Mesenchymal stem cell (in vitro differentiated cells and primary cell): ENCODE measurements at regions not wholly inside any gene's neighbourhood (a gene's known extent, or its start where the extent isn't known, plus 50 kb on each side); places are given as distances from the start of the nearest gene placed in this dataset.
"Not testable (repeated sequence)": the region's sequence is repeated elsewhere in the genome, so short reads cannot be mapped to it uniquely, and the experiment has no call there.

Experiments
- DNase-seq: peaks from one replicate; pipeline ENCODE4 v3.0.0-alpha.2; 2013
- H2AFZ ChIP-seq: one replicate; pipeline ENCODE4 v1.6.1; 2013; ENCODE audit warnings: low read depth, mild to moderate bottlenecking, control low read depth, inconsistent platforms, low read length, moderate library complexity
- H2AK5ac ChIP-seq: 2 replicates; pipeline ENCODE4 v1.6.1; 2013; ENCODE audit warnings: low read length, moderate library complexity, mild to moderate bottlenecking, inconsistent platforms; ENCODE audit not compliant: severe bottlenecking
- H2BK120ac ChIP-seq: one replicate; pipeline ENCODE4 v1.6.1; 2013; ENCODE audit warnings: low read depth, mild to moderate bottlenecking, inconsistent platforms, low read length, moderate library complexity
- H2BK12ac ChIP-seq, 2 experiments: one replicate each; pipeline ENCODE4 v1.6.1; 2013; ENCODE audit warnings: inconsistent platforms in 2 of 2, low read length in 2 of 2, mild to moderate bottlenecking in 2 of 2, moderate library complexity in 2 of 2, control low read depth in 1 of 2
- H2BK15ac ChIP-seq: one replicate; pipeline ENCODE4 v1.6.1; 2013; ENCODE audit warnings: mild to moderate bottlenecking, low read depth, inconsistent platforms; ENCODE audit not compliant: poor library complexity, severe bottlenecking
- H2BK5ac ChIP-seq: 2 replicates; pipeline ENCODE4 v1.6.1; 2013; ENCODE audit warnings: low read depth, mild to moderate bottlenecking, low read length, control low read depth, inconsistent platforms; ENCODE audit not compliant: poor library complexity, severe bottlenecking
- H3K14ac ChIP-seq, 2 experiments: one replicate each; pipeline ENCODE4 v1.6.1; 2013; ENCODE audit warnings: inconsistent platforms in 2 of 2, low read length in 2 of 2, control low read depth in 1 of 2, mild to moderate bottlenecking in 1 of 2, moderate library complexity in 1 of 2
- H3K18ac ChIP-seq, 2 experiments: one replicate each; pipeline ENCODE4 v1.6.1; 2013; ENCODE audit warnings: inconsistent platforms in 2 of 2, low read length in 2 of 2, control low read depth in 1 of 2, low read depth in 1 of 2, mild to moderate bottlenecking in 1 of 2
- H3K23ac ChIP-seq, 2 experiments: one replicate each; pipeline ENCODE4 v1.6.1; 2013; ENCODE audit warnings: inconsistent platforms in 2 of 2, low read length in 2 of 2, mild to moderate bottlenecking in 2 of 2, moderate library complexity in 2 of 2, control low read depth in 1 of 2
- H3K27ac ChIP-seq: 2 replicates; pipeline ENCODE4 v1.5.1; 2013; ENCODE audit warnings: mild to moderate bottlenecking, moderate library complexity, low read length, control low read depth, inconsistent platforms; ENCODE audit not compliant: poor library complexity, severe bottlenecking
- H3K27me3 ChIP-seq, 2 experiments: 2 replicates each; pipeline versions ENCODE4 v1.6.1 to v1.7.0; 2013; ENCODE audit warnings: low read length in 2 of 2, mild to moderate bottlenecking in 2 of 2, moderate library complexity in 2 of 2, control low read depth in 1 of 2, inconsistent platforms in 1 of 2; ENCODE audit not compliant: control insufficient read depth in 1 of 2, insufficient read depth in 1 of 2
- H3K36me3 ChIP-seq, 2 experiments: 2 replicates each; pipeline versions ENCODE4 v1.6.1 to v1.7.0; 2013; ENCODE audit warnings: low read length in 2 of 2, control low read depth in 1 of 2, inconsistent platforms in 1 of 2, low read depth in 1 of 2, mild to moderate bottlenecking in 1 of 2; ENCODE audit not compliant: insufficient read depth in 2 of 2, control insufficient read depth in 1 of 2
- H3K4ac ChIP-seq, 2 experiments: one replicate each; pipeline ENCODE4 v1.6.1; 2013; ENCODE audit warnings: inconsistent platforms in 2 of 2, low read length in 2 of 2, mild to moderate bottlenecking in 2 of 2, moderate library complexity in 2 of 2, control low read depth in 1 of 2, low read depth in 1 of 2
- H3K4me1 ChIP-seq: 2 replicates; pipeline ENCODE4 v1.6.1; 2013; ENCODE audit warnings: low read depth, low read length, control low read depth; ENCODE audit not compliant: control insufficient read depth, insufficient read depth
- H3K4me2 ChIP-seq: 2 replicates; pipeline ENCODE4 v1.6.1; 2013; ENCODE audit warnings: low read length, mild to moderate bottlenecking, inconsistent platforms; ENCODE audit not compliant: poor library complexity, severe bottlenecking
- H3K4me3 ChIP-seq, 2 experiments: 2 replicates each; pipeline versions ENCODE4 v1.5.1 to v1.7.0; 2013; ENCODE audit warnings: low read length in 2 of 2, mild to moderate bottlenecking in 2 of 2, control low read depth in 1 of 2, low read depth in 1 of 2; ENCODE audit not compliant: insufficient read depth in 1 of 2
- H3K79me1 ChIP-seq: replicated peaks from 2 replicates; pipeline ENCODE4 v1.6.1; 2013; ENCODE audit warnings: mild to moderate bottlenecking, control low read depth, low read length, inconsistent platforms; ENCODE audit not compliant: poor library complexity, severe bottlenecking
- H3K9ac ChIP-seq: 2 replicates; pipeline ENCODE4 v1.7.0; 2013; ENCODE audit warnings: mild to moderate bottlenecking, low read length, moderate library complexity
- H3K9me3 ChIP-seq: 2 replicates; pipeline ENCODE4 v1.7.0; 2013; ENCODE audit warnings: mild to moderate bottlenecking, low read length; ENCODE audit not compliant: control insufficient read depth
- H4K8ac ChIP-seq: one replicate; pipeline ENCODE4 v1.6.1; 2013; ENCODE audit warnings: inconsistent platforms, mild to moderate bottlenecking, low read length, moderate library complexity
- H4K91ac ChIP-seq: one replicate; pipeline ENCODE4 v1.6.1; 2013; ENCODE audit warnings: mild to moderate bottlenecking, low read length, inconsistent platforms
- WGBS: methylation state at CpG from one replicate; pipeline ENCODE4 v1.1.7; 2013; ENCODE audit warnings: mixed read lengths; 5-methylcytosine and 5-hydroxymethylcytosine counted together

- Histone ChIP-seq H3K27me3 (no peaks in the 10 kb centered on the region), H2BK120ac (no peak overlapping the region), H2AFZ (no peak overlapping the region), H3K4me2 (no peak overlapping the region), H3K27ac (no peak overlapping the region), H2BK5ac (no peak overlapping the region), H3K9me3 (no peaks in the 10 kb centered on the region), H3K23ac (no peak overlapping the region), H2AK5ac (no peak overlapping the region), H2BK12ac (no peak overlapping the region), H3K9ac (no peak overlapping the region), H3K4ac (no peak overlapping the region), H2BK15ac (no peak overlapping the region), H3K79me1 (no peaks in the 10 kb centered on the region), H3K4me1 (no peaks in the 10 kb centered on the region), H4K91ac (no peak overlapping the region), H3K14ac (no peak overlapping the region), H3K18ac (no peak overlapping the region), H3K4me3 (no peak overlapping the region), H4K8ac (no peak overlapping the region), H3K36me3 (no peaks in the 10 kb centered on the region)
- no peak for DNase-seq
- WGBS = no CpG with 5 or more reads among the region's 3 CpGs
Measured at GRCh38 chr6:80961166-80961565, 791.3 kb downstream of the TENT5A start.

DNA sequence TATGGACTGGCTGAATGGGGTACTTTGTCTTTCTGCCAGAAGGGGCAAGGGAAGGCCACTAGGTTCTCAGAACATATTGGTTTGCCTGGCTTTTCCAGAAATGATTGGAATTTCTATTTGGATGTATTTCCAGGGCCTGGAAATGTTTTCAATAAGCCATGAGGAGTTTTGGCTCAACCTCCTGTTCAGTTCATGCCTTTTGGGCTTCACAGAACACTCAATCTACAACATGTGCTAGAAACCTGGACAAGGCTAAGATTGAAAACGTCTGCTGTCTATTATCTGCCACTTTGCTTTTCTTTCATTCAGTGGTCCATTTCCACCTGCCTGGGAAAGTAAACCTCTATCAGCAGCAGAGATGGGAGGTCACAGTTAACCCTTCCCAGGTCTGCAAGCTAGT is 793.4 kb downstream of the TENT5A start:
- H2BK120ac ChIP-seq = no peak overlapping the region
- no peak overlapping the region for H2AK5ac ChIP-seq
- H3K14ac ChIP-seq = no peak overlapping the region
- H3K18ac ChIP-seq = peak overlapping the region; percentile 37 to 56
- H3K4me1 ChIP-seq = no peaks in the 10 kb centered on the region
- no peak overlapping the region for H3K4ac ChIP-seq
- DNase-seq = no peak
- H3K23ac ChIP-seq = no peak overlapping the region
- H2AFZ ChIP-seq = no peak overlapping the region
- H2BK15ac ChIP-seq = no peak overlapping the region
- H3K9ac ChIP-seq = no peak overlapping the region
- no peaks in the 10 kb centered on the region for H3K36me3 ChIP-seq
- H3K27me3 ChIP-seq = no peaks in the 10 kb centered on the region
- H4K8ac ChIP-seq = no peak overlapping the region
- H3K79me1 ChIP-seq = no peaks in the 10 kb centered on the region
- WGBS = 54% methylated on average over 1 of the region's 1 CpG
- no peak overlapping the region for H3K4me2 ChIP-seq
- H3K4me3 ChIP-seq = no peak overlapping the region
- H3K27ac ChIP-seq = no peak overlapping the region
- peak overlapping the region in 1 of 2 experiments; percentile 71 for H2BK12ac ChIP-seq
- no peak overlapping the region for H4K91ac ChIP-seq
- no peaks in the 10 kb centered on the region for H3K9me3 ChIP-seq
- H2BK5ac ChIP-seq = no peak overlapping the region

- Histone ChIP-seq H3K27ac (no peak overlapping the region), H2BK12ac (no peak overlapping the region), H4K91ac (no peak overlapping the region), H3K18ac (no peak overlapping the region), H4K8ac (no peak overlapping the region), H2BK5ac (no peak overlapping the region), H3K79me1 (no peaks in the 10 kb centered on the region), H2BK15ac (no peak overlapping the region), H3K36me3 (no peaks in the 10 kb centered on the region), H3K27me3 (no peaks in the 10 kb centered on the region), H2BK120ac (no peak overlapping the region), H3K4me1 (no peaks in the 10 kb centered on the region), H2AFZ (no peak overlapping the region), H3K4me2 (no peak overlapping the region), H3K9ac (no peak overlapping the region), H3K23ac (no peak overlapping the region), H3K4ac (no peak overlapping the region), H3K4me3 (no peak overlapping the region), H2AK5ac (no peak overlapping the region), H3K9me3 (no peaks in the 10 kb centered on the region), H3K14ac (no peak overlapping the region)
- WGBS = 51% methylated on average over 1 of the region's 1 CpG
- no peak for DNase-seq
Measured at GRCh38 chr6:80956898-80957297, 795.6 kb downstream of the TENT5A start.

DNA sequence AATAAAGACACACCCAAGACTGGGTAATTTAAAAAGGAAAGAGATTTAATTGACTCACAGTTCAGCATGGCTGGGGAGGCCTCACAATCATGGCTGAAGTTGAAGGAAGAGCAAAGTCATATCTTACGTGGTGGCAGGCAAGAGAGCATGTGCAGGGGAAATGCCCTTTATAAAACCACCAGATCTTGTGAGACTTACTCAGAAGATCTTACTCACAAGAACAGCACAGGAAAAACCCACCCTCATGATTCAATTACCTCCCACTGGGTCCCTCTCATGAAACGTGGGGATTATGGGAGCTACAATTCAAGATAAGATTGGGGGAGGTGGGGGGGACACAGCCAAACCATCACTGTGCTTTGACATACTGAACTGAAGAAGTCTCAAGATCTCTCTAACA is 800.0 kb downstream of the TENT5A start:
- DNase-seq, H3K27me3 ChIP-seq, H4K8ac ChIP-seq, H2BK12ac ChIP-seq, H2AK5ac ChIP-seq, H3K4ac ChIP-seq, H3K4me2 ChIP-seq, H3K18ac ChIP-seq, H3K4me1 ChIP-seq, H3K36me3 ChIP-seq, H2BK5ac ChIP-seq, H3K23ac ChIP-seq, H2BK15ac ChIP-seq, H3K79me1 ChIP-seq, H3K9ac ChIP-seq, H3K4me3 ChIP-seq, H2BK120ac ChIP-seq, H3K9me3 ChIP-seq, H3K14ac ChIP-seq, H4K91ac ChIP-seq, H2AFZ ChIP-seq, H3K27ac ChIP-seq: not testable (repeated sequence)
- WGBS = 100% methylated on average over 1 of the region's 2 CpGs
